Activated naive CD4-positive, alpha-beta T cell treated with anti-CD3 and anti-CD28 coated beads for 36 hours (primary cell): ENCODE measurements at regions not wholly inside any gene's neighbourhood (a gene's known extent, or its start where the extent isn't known, plus 50 kb on each side); places are given as distances from the start of the nearest gene placed in this dataset.
"Not testable (repeated sequence)": the region's sequence is repeated elsewhere in the genome, so short reads cannot be mapped to it uniquely, and the experiment has no call there.

Source experiments
- CTCF ChIA-PET: fragments of 350-600 bp; sonication (Branson Sonifier 250); formaldehyde crosslinking; loops from one replicate; lab custom pipeline; 2021; ENCODE audit warnings: antibody characterized with exemption; lab: Charles Lee
- DNase-seq: peaks from one replicate; pipeline ENCODE4 v3.0.0-alpha.2; 2020
- H3K27ac Mint-ChIP-seq: one replicate; pipeline ENCODE4 v1.8.0; 2021; ENCODE audit warnings: mild to moderate bottlenecking, mixed read lengths
- H3K27me3 Mint-ChIP-seq: one replicate; pipeline ENCODE4 v1.8.0; 2021; ENCODE audit warnings: low read depth, mixed read lengths
- H3K36me3 Mint-ChIP-seq: one replicate; pipeline ENCODE4 v1.8.0; 2021; ENCODE audit warnings: low read depth, mixed read lengths
- H3K4me1 Mint-ChIP-seq: one replicate; pipeline ENCODE4 v1.8.0; 2021; ENCODE audit warnings: low read depth, mixed read lengths
- H3K4me3 Mint-ChIP-seq: one replicate; pipeline ENCODE4 v1.8.0; 2021; ENCODE audit warnings: mild to moderate bottlenecking, moderate library complexity, mixed read lengths
- H3K9me3 Mint-ChIP-seq: one replicate; pipeline ENCODE4 v1.8.0; 2021; ENCODE audit warnings: mixed read lengths
- intact Hi-C: fragments of 100-400 bp; cut with micrococcal nuclease; formaldehyde crosslinking; loops from one replicate; pipeline ENCODE4 v1.15.1; 2023

DNA sequence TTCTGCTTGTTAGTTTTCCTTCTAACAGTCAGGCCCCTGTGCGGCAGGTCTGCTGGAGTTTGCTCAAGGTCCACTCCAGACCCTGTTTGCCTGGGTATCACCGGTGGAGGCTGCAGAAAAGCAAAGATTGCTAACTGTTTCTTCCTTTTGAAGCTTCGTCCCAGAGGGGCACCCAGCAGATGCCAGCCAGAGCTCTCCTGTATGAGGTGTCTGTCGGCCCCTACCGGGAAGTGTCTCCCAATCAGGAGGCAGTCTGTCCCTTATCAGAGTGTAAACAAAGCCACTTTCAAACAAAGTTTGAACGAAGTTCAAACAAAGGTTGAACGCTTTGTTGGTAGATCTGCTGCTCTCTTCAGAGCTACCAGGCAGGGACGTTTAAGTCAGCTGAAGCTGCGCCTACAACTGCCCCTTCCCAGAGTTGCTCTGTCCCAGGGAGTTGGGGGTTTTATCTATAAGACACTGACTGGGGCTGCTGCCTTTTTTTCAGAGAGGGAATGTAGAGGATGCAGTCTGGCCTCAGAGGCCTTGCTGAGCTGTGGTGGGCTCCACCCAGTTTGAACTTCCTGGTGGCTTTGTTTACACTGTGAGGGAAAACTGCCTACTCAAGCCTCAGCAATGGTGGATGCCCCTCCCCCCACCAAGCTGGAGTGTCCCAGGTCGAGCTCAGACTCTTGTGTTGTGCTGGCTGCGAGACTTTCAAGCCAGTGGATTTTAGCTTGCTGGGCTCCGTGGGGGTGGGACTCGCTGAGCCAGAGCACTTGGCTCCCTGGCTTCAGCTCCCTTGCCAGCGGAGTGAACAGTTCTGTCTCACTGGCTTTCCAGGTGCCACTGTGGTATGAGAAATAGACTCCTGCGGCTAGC is 401.8 kb downstream of the SRGAP2C start:
- Mint-ChIP-seq H3K27me3 (no peaks in the 10 kb centered on the region), H3K4me1 (peaks cover 33% of the 10 kb centered on the region), H3K4me3 (no peak overlapping the region), H3K27ac (no peak overlapping the region), H3K9me3 (peaks cover 30% of the 10 kb centered on the region), H3K36me3 (peaks cover 18% of the 10 kb centered on the region)
- intact Hi-C loops, result no loop called here
- CTCF ChIA-PET, result no interaction called here
- peak; percentile 12 for DNase-seq

GRCh38 chr1:121587230-121587569 is 402.4 kb downstream of the SRGAP2C start:
- CTCF ChIA-PET, result no interaction called here
- peaks cover 33% of the 10 kb centered on the region for H3K4me1 Mint-ChIP-seq
- no peak overlapping the region for H3K4me3 Mint-ChIP-seq
- DNase-seq, result no peak
- peaks cover 25% of the 10 kb centered on the region for H3K9me3 Mint-ChIP-seq
- no peaks in the 10 kb centered on the region for H3K27me3 Mint-ChIP-seq
- intact Hi-C loops, result no loop called here
- no peak overlapping the region for H3K27ac Mint-ChIP-seq
- peaks cover 17% of the 10 kb centered on the region for H3K36me3 Mint-ChIP-seq

DNA sequence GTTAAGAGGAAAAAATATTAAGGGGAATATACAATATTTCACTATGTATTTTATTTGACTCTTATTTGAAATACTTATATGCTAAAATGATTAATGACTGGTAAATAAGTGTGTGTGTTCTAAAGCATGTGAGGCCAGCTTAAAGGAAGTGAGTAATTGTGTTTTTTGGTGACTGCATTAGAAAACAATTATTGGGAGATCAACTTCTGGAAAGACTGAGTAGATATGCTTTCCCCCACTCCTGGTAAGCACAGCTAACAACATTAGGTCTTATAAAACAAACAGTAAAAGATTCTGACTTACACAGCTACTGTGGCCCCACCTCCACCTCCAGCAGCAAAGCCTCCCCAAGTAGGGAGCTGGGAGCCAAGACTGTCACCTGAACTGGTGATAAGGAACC is 403.0 kb downstream of the SRGAP2C start:
- H3K27me3 Mint-ChIP-seq, result no peaks in the 10 kb centered on the region
- H3K4me1 Mint-ChIP-seq, result peaks cover 33% of the 10 kb centered on the region
- peaks cover 17% of the 10 kb centered on the region for H3K36me3 Mint-ChIP-seq
- peaks cover 20% of the 10 kb centered on the region for H3K9me3 Mint-ChIP-seq
- CTCF ChIA-PET, result no interaction called here
- H3K4me3 Mint-ChIP-seq, result no peak overlapping the region
- intact Hi-C loops, result no loop called here
- no peak for DNase-seq
- no peak overlapping the region for H3K27ac Mint-ChIP-seq

DNA sequence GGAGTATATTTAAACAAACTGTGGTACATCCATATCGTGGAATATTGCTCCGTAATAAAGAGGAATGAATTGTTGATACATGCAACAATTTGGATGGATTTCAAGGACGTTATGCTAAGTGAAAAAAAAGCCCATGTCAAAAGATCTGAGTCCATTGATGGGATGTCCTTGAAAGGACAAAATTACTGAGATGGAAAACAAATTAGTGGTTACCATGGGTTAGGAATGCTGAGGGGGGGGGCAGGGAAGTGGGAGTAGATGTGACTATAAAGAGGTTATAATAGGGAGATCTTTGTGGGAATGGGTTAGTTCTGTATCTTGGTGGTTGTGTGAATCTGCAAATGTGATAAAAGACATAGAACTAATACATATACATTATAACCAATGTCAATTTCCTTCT is 409.3 kb downstream of the SRGAP2C start:
- Mint-ChIP-seq H3K27me3 (no peaks in the 10 kb centered on the region), H3K36me3 (peaks cover 1% of the 10 kb centered on the region), H3K4me1 (peaks cover 12% of the 10 kb centered on the region), H3K4me3 (no peak overlapping the region), H3K9me3 (no peaks in the 10 kb centered on the region), H3K27ac (no peak overlapping the region)
- intact Hi-C loops, result no loop called here
- no peak for DNase-seq
- CTCF ChIA-PET, result no interaction called here

DNA sequence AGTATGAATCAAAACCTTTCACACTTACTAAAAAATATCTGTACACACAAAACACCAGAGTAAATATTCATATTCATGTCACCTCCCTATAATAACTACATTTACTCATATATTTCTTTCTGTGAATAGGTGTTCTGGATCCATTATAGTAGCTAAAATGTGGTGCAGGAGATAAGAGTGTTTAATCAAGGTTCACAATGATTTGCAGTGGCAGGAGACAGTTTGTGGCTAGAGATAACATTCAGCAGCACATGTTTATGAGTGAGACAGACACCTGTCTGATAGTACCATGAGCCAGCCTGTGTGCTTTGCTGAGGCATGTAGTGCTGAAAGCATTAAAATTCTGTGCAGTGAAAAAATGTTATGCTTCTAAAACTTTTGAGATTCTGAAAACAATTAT is 410.3 kb downstream of the SRGAP2C start:
- Mint-ChIP-seq H3K4me1 (peaks cover 12% of the 10 kb centered on the region), H3K36me3 (peaks cover 1% of the 10 kb centered on the region), H3K27me3 (no peaks in the 10 kb centered on the region), H3K9me3 (no peaks in the 10 kb centered on the region), H3K27ac (no peak overlapping the region), H3K4me3 (no peak overlapping the region)
- intact Hi-C loops, result no loop called here
- DNase-seq, result no peak
- CTCF ChIA-PET, result no interaction called here

DNA sequence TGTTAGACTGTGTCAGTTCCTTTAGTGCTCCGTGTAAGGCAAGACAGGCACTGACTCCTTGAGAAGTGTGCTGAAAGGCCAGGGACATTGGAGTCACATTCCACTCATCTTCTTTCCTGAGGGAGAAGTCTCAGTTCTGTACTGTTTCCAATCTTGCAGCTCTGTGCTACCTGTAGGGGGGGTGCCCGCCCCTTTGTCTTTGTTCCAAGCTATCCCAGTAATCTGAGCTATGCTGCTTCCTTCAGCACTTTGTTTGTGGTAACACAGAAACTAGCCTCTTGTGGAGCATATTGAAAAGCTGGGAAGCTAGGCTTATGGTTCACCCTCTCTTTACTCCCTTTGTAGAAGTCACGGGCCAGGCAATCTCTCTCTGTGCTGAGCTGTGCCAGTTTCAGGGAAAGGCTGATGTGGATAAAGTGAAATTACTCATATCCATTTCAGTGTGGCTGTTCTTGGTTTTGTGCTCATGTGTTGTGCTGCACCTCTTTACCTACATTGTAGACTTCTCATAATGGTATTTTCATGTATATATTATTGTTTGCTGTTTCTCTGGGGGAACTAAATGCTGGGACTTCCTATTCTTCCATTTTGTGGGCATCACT is 420.2 kb downstream of the SRGAP2C start:
- H3K4me3 Mint-ChIP-seq, H3K4me1 Mint-ChIP-seq, intact Hi-C loops, H3K27me3 Mint-ChIP-seq, CTCF ChIA-PET, DNase-seq, H3K27ac Mint-ChIP-seq: not testable (repeated sequence)
- Mint-ChIP-seq H3K36me3 (peaks cover 19% of the 10 kb centered on the region), H3K9me3 (peaks cover 13% of the 10 kb centered on the region)

DNA sequence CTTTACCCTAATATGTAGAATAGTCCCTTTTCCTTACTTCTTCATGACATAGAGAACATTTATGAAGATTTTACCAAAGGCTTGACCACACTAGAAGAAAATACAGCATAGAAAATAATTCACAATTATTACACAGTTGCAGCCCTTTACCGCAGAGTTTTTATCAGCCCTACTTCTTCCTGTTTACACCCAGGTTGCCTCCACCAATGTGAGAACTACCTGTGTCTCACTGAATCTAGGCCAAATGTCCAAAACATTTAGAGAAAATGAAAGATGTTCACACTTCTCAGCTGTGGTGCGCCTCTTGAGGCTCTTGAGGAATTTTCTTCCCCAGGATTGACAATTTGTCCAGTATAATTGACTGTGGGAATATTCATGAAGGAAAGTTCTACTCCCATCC is 422.7 kb downstream of the SRGAP2C start:
- H3K27ac Mint-ChIP-seq, H3K4me3 Mint-ChIP-seq, intact Hi-C loops, H3K4me1 Mint-ChIP-seq, DNase-seq, H3K9me3 Mint-ChIP-seq, H3K27me3 Mint-ChIP-seq, CTCF ChIA-PET, H3K36me3 Mint-ChIP-seq: not testable (repeated sequence)
